Chondrocyte (in vitro differentiated cells): ENCODE measurements at regions not wholly inside any gene's neighbourhood (a gene's known extent, or its start where the extent isn't known, plus 50 kb on each side); places are given as distances from the start of the nearest gene placed in this dataset.

Experiments
- DNase-seq: peaks from one replicate; pipeline ENCODE4 v3.0.0; 2021; ENCODE audit warnings: mixed read lengths, low spot score
- H3K27ac Mint-ChIP-seq: one replicate; pipeline ENCODE4 v1.8.0; 2021; ENCODE audit warnings: mild to moderate bottlenecking, moderate library complexity, mixed read lengths; ENCODE audit not compliant: unreplicated experiment
- H3K27me3 Mint-ChIP-seq: 2 replicates; pipeline ENCODE4 v1.8.0; 2021; ENCODE audit warnings: low read depth, mixed read lengths
- H3K36me3 Mint-ChIP-seq: 2 replicates; pipeline ENCODE4 v1.8.0; 2021; ENCODE audit warnings: low read depth, mixed read lengths
- H3K4me1 Mint-ChIP-seq: 2 replicates; pipeline ENCODE4 v1.8.0; 2021; ENCODE audit warnings: low read depth, mild to moderate bottlenecking, mixed read lengths
- H3K4me3 Mint-ChIP-seq: one replicate; pipeline ENCODE4 v1.8.0; 2021; ENCODE audit warnings: mild to moderate bottlenecking, moderate library complexity, mixed read lengths; ENCODE audit not compliant: unreplicated experiment
- H3K9me3 Mint-ChIP-seq: 2 replicates; pipeline ENCODE4 v1.8.0; 2021; ENCODE audit warnings: low read depth, mixed read lengths
- CTCF ChIP-seq: fragments of 200-600 bp; sonication (generic); IDR thresholded peaks from 2 replicates; pipeline ENCODE4 v1.5.0; 2021; ENCODE audit warnings: antibody characterized with exemption, mild to moderate bottlenecking, moderate library complexity

GRCh38 chr3:163971861-163972260 lies 1106.4 kb downstream of the SI start:
- H3K4me1 Mint-ChIP-seq = no peaks in the 10 kb centered on the region
- no peak overlapping the region for H3K27ac Mint-ChIP-seq
- peaks cover 3% of the 10 kb centered on the region for H3K9me3 Mint-ChIP-seq
- TF ChIP-seq CTCF = no peak
- no peak for DNase-seq
- H3K36me3 Mint-ChIP-seq = no peaks in the 10 kb centered on the region
- no peaks in the 10 kb centered on the region for H3K27me3 Mint-ChIP-seq
- H3K4me3 Mint-ChIP-seq = no peak overlapping the region

GRCh38 chr3:163957072-163957471 lies 1121.2 kb downstream of the SI start:
- Mint-ChIP-seq H3K27ac (no peak overlapping the region), H3K27me3 (no peaks in the 10 kb centered on the region), H3K9me3 (no peaks in the 10 kb centered on the region), H3K36me3 (no peaks in the 10 kb centered on the region), H3K4me3 (no peak overlapping the region), H3K4me1 (no peaks in the 10 kb centered on the region)
- DNase-seq = no peak
- TF ChIP-seq CTCF = peak; percentile 54

- no peak for TF ChIP-seq CTCF
- DNase-seq = no peak
- H3K9me3 Mint-ChIP-seq = no peaks in the 10 kb centered on the region
- no peaks in the 10 kb centered on the region for H3K36me3 Mint-ChIP-seq
- no peak overlapping the region for H3K27ac Mint-ChIP-seq
- no peaks in the 10 kb centered on the region for H3K27me3 Mint-ChIP-seq
- H3K4me3 Mint-ChIP-seq = no peak overlapping the region
- no peaks in the 10 kb centered on the region for H3K4me1 Mint-ChIP-seq
Measured at GRCh38 chr3:163953526-163953925, 1124.8 kb downstream of the SI start.

GRCh38 chr3:163952499-163952898 lies 1125.8 kb downstream of the SI start:
- TF ChIP-seq CTCF = no peak
- Mint-ChIP-seq H3K4me1 (no peaks in the 10 kb centered on the region), H3K27ac (no peak overlapping the region), H3K27me3 (no peaks in the 10 kb centered on the region), H3K4me3 (no peak overlapping the region), H3K36me3 (no peaks in the 10 kb centered on the region), H3K9me3 (no peaks in the 10 kb centered on the region)
- no peak for DNase-seq

GRCh38 chr3:163951397-163951987 lies 1126.8 kb downstream of the SI start:
- Mint-ChIP-seq H3K4me1 (no peaks in the 10 kb centered on the region), H3K36me3 (no peaks in the 10 kb centered on the region), H3K9me3 (no peaks in the 10 kb centered on the region), H3K27me3 (no peaks in the 10 kb centered on the region), H3K4me3 (no peak overlapping the region), H3K27ac (no peak overlapping the region)
- TF ChIP-seq CTCF = peak; percentile 76
- DNase-seq = no peak
